ENCODE measurements at regions not wholly inside any gene's neighbourhood (a gene's known extent, or its start where the extent isn't known, plus 50 kb on each side); places are given as distances from the start of the nearest gene placed in this dataset.

- TF ChIP-seq CTCF (IDR thresholded peaks at IDR 0.05; ENCODE audit: borderline replicate concordance, insufficient read depth, low read depth, low read length) = no peak
- no peak overlapping the region for H3K4me3 ChIP-seq (ENCODE audit: low read depth, low read length)
Observed at GRCh38 chr16:59060207-59060606, 326.1 kb upstream of the GOT2 start.

- TF ChIP-seq CTCF (IDR thresholded peaks at IDR 0.05; ENCODE audit: borderline replicate concordance, insufficient read depth, low read depth, low read length) = no peak
- no peak overlapping the region for H3K4me3 ChIP-seq (ENCODE audit: low read depth, low read length)
Observed at GRCh38 chr16:59058250-59058649, 324.1 kb upstream of the GOT2 start.

DNA sequence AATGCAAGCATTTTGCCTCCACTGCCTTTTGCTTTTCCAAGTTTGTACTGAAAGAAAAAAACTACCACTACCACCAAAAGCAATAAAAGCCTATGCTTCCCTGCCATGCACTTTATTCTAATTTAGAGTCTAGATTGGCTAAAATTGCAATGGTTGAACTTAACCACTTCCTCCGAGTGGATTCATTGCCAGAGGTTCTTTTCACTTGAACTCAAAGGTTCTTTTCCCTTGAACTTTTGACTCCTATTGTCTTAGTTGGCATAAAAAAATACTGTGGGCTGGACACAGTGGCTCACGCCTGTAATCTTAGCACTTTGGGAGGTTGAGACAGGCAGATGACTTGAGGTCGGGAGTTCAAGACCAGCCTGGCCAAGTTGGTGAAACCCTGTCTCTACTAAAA lies 319.8 kb upstream of the GOT2 start:
- H3K4me3 ChIP-seq (ENCODE audit: low read depth, low read length) = no peak overlapping the region
- no peak for TF ChIP-seq CTCF (IDR thresholded peaks at IDR 0.05; ENCODE audit: borderline replicate concordance, insufficient read depth, low read depth, low read length)

DNA sequence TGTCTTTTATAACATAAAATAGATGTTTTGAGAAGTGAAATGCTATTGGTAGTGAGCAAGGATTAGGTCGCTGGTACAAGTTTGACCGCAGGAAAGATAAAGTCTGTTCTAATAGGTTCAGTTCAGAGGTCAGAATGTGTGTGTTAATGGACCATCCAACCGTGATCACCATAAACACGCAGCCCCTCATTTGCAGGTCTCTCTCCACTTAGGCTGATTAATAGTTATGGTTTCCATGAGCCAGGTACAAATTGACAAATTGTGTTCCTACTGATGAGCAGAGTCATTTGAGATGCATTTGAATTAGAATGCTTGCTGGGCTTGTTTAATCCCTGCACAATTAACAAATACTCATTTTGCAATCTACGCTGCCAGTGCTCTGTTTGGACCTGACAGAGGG lies 318.1 kb upstream of the GOT2 start:
- no peak for TF ChIP-seq CTCF (IDR thresholded peaks at IDR 0.05; ENCODE audit: borderline replicate concordance, insufficient read depth, low read depth, low read length)
- H3K4me3 ChIP-seq (ENCODE audit: low read depth, low read length) = no peak overlapping the region

DNA sequence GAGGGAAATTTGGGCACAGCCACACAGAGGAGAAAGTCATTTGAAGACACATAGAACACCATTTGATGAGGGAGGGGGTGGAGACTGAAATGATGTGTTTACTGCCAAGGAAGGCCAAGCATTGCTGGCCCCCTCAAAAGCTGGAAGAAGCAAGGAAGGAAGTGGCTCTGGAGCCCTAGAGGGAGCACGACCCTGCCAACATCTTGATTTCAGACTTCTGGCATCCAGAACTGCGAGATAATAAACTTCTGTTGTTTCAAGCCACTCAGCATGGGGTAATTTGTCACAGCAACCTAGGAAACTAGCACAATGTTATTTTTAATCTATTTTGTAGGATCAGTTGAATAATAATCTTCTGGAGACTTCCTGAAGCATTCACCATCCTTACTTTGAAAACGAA lies 314.8 kb upstream of the GOT2 start:
- H3K4me3 ChIP-seq (ENCODE audit: low read depth, low read length) = no peak overlapping the region
- TF ChIP-seq CTCF (IDR thresholded peaks at IDR 0.05; ENCODE audit: borderline replicate concordance, insufficient read depth, low read depth, low read length) = no peak

- TF ChIP-seq CTCF (IDR thresholded peaks at IDR 0.05; ENCODE audit: borderline replicate concordance, insufficient read depth, low read depth, low read length) = 0 out of 2 replicates have a peak, but pooled peaks have one; percentile 19
Observed at GRCh38 chr16:59047114-59047513, 313.0 kb upstream of the GOT2 start.

GRCh38 chr16:59046335-59046734 lies 312.2 kb upstream of the GOT2 start:
- H3K4me3 ChIP-seq (ENCODE audit: low read depth, low read length) = no peak overlapping the region
- no peak for TF ChIP-seq CTCF (IDR thresholded peaks at IDR 0.05; ENCODE audit: borderline replicate concordance, insufficient read depth, low read depth, low read length)

More at GRCh38 chr16:59047114-59047513, 313.0 kb upstream of the GOT2 start:
- no peak overlapping the region for H3K4me3 ChIP-seq (ENCODE audit: low read depth, low read length)
